ENCODE measurements at regions not wholly inside any gene's neighbourhood (a gene's known extent, or its start where the extent isn't known, plus 50 kb on each side); places are given as distances from the start of the nearest gene placed in this dataset.
"Not testable (repeated sequence)": the region's sequence is repeated elsewhere in the genome, so short reads cannot be mapped to it uniquely, and the experiment has no call there.

DNA sequence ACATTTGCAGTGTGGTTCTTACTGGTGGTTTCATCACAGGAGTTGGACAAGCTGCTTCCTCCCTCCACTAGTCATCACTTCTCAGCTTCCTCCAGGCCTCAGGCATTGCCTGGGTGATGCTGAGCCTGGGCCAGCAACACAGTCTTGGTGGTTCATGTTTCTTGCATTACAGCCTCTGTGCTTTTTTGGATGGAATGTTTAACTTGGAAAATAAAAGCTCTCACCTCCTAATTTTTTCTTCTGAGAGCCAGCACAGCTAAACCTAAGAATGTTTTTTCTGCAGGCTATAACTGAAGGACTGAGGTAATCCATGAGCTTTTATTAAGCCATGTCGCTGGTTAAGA, 66.1 kb upstream of the RHOU start:
- no peaks in the 10 kb centered on the region for H3K36me3 ChIP-seq (ENCODE audit: control insufficient read depth, insufficient read depth, low read length)
- no CpG with 5 or more reads among the region's 1 CpG for WGBS (ENCODE audit: insufficient coverage, low lambda C conversion rate)
- H3K4me1 ChIP-seq (ENCODE audit: control insufficient read depth, insufficient read depth, low read length) = peaks cover 6% of the 10 kb centered on the region
- no peak for DNase-seq
- H3K4me3 ChIP-seq (ENCODE audit: low read length) = no peak overlapping the region
- no peaks in the 10 kb centered on the region for H3K9me3 ChIP-seq (ENCODE audit: control insufficient read depth, low read depth, low read length)
- no peak overlapping the region for H3K27ac ChIP-seq (ENCODE audit: low read length)
- no peaks in the 10 kb centered on the region for H3K27me3 ChIP-seq (ENCODE audit: control insufficient read depth, insufficient read depth, low read length)

DNA sequence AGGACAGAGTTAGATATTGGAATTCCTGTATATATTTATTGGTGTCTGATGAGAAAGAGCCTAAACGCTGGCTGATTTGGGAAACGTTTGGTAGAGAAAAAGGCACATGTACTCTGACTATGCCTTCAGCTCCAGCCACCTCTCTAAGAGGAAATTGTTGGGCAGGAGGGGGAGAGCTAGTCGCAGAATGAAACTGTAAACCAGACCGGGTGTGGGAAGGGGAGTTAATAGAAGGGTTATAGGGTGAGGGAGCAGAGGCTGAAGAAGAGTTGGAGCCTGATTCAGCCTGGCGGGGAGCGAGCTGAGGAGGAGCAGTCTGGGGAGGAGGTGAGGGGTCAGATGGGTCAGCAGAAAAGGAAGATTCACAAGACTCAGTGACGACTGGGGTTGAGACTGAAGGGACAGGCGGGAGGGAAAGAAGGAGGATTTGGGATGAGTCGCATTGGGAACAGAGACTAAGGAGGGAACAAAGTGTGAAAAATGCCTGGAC, 54.2 kb upstream of the RHOU start:
- not testable (repeated sequence) for H3K27ac ChIP-seq (ENCODE audit: low read length); H3K4me3 ChIP-seq (ENCODE audit: low read length); DNase-seq; H3K27me3 ChIP-seq (ENCODE audit: control insufficient read depth, insufficient read depth, low read length); H3K36me3 ChIP-seq (ENCODE audit: control insufficient read depth, insufficient read depth, low read length); H3K9me3 ChIP-seq (ENCODE audit: control insufficient read depth, low read depth, low read length); H3K4me1 ChIP-seq (ENCODE audit: control insufficient read depth, insufficient read depth, low read length)
- WGBS (ENCODE audit: insufficient coverage, low lambda C conversion rate) = no CpG with 5 or more reads among the region's 9 CpGs

DNA sequence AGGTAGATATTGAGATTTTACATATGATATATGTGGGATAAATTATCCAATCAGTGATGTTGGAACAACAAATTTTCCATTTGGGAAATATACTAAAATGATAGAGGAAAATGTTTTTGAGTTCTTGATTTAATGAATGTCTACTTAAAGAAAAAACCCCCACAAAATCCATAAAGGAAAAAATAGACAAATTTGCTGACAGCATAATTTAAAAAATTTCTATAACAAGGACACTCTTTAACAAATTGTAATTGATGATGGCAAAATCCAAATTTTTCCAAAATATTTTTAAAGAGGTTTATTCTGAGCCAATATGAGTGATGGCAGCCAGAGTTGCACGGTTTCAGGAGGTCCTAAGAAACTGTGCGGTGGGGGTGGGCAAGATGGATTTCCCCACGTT, 51.9 kb upstream of the RHOU start:
- no peaks in the 10 kb centered on the region for H3K36me3 ChIP-seq (ENCODE audit: control insufficient read depth, insufficient read depth, low read length)
- H3K4me1 ChIP-seq (ENCODE audit: control insufficient read depth, insufficient read depth, low read length) = no peaks in the 10 kb centered on the region
- H3K27ac ChIP-seq (ENCODE audit: low read length) = no peak overlapping the region
- peaks cover 5% of the 10 kb centered on the region for H3K27me3 ChIP-seq (ENCODE audit: control insufficient read depth, insufficient read depth, low read length)
- H3K4me3 ChIP-seq (ENCODE audit: low read length) = no peak overlapping the region
- no peak for DNase-seq
- H3K9me3 ChIP-seq (ENCODE audit: control insufficient read depth, low read depth, low read length) = no peaks in the 10 kb centered on the region
- 100% methylated on average over 1 of the region's 3 CpGs for WGBS (ENCODE audit: insufficient coverage, low lambda C conversion rate)

GRCh38 chr1:228684607-228685006, 50.7 kb upstream of the RHOU start:
- no peak for DNase-seq
- H3K27me3 ChIP-seq (ENCODE audit: control insufficient read depth, insufficient read depth, low read length) = peaks cover 5% of the 10 kb centered on the region
- H3K27ac ChIP-seq (ENCODE audit: low read length) = no peak overlapping the region
- H3K9me3 ChIP-seq (ENCODE audit: control insufficient read depth, low read depth, low read length) = no peaks in the 10 kb centered on the region
- H3K36me3 ChIP-seq (ENCODE audit: control insufficient read depth, insufficient read depth, low read length) = no peaks in the 10 kb centered on the region
- H3K4me3 ChIP-seq (ENCODE audit: low read length) = no peak overlapping the region
- H3K4me1 ChIP-seq (ENCODE audit: control insufficient read depth, insufficient read depth, low read length) = no peaks in the 10 kb centered on the region
- WGBS (ENCODE audit: insufficient coverage, low lambda C conversion rate) = 91% methylated on average over 4 of the region's 7 CpGs

- Histone ChIP-seq H3K27ac (ENCODE audit: low read length) (no peak overlapping the region), H3K4me3 (ENCODE audit: low read length) (no peak overlapping the region), H3K36me3 (ENCODE audit: control insufficient read depth, insufficient read depth, low read length) (no peaks in the 10 kb centered on the region), H3K4me1 (ENCODE audit: control insufficient read depth, insufficient read depth, low read length) (no peaks in the 10 kb centered on the region), H3K9me3 (ENCODE audit: control insufficient read depth, low read depth, low read length) (no peaks in the 10 kb centered on the region), H3K27me3 (ENCODE audit: control insufficient read depth, insufficient read depth, low read length) (peaks cover 5% of the 10 kb centered on the region)
- WGBS (ENCODE audit: insufficient coverage, low lambda C conversion rate) = no CpG with 5 or more reads among the region's 1 CpG
- DNase-seq = peak in 1 of 2 donors; percentile 17
These were observed 50.1 kb upstream of the RHOU start for GRCh38 chr1:228685081-228685660.

Data from large intestine (tissue), 3 donors.